HepG2 (cell line): ENCODE measurements at regions not wholly inside any gene's neighbourhood (a gene's known extent, or its start where the extent isn't known, plus 50 kb on each side); places are given as distances from the start of the nearest gene placed in this dataset.

Experiments
- ATAC-seq: fragments of 200-7000 bp; cut with Tn5 transposase; 3 replicates; pipeline ENCODE4 v1.9.1; 2020; ENCODE audit warnings: mild to moderate bottlenecking, moderate library complexity
- BruUV-seq: library from RNA; stranded (reverse); fragments of 400-500 nt; replicated peaks from 2 replicates; lab custom pipeline; 2021; lab: Mats Ljungman, UMichigan
- CTCF ChIA-PET: fragments of 300-600 bp; formaldehyde crosslinking; extraction: SDS; loops from one replicate; lab custom pipeline; 2021; ENCODE audit warnings: low total read pairs, inconsistent platforms, low intra/inter-chr PET ratio; lab: Yijun Ruan, JAX
- POLR2A ChIA-PET: fragments of 350-600 bp; sonication (Branson Sonifier 250); formaldehyde crosslinking; loops from one replicate; lab custom pipeline; 2020; ENCODE audit warnings: antibody characterized with exemption, inconsistent platforms; lab: Yijun Ruan, JAX
- DNase-seq: peaks from one replicate; pipeline ENCODE4 v3.0.0-alpha.2; 2015; ENCODE audit warnings: low spot score
- FAIRE-seq: peaks from 3 replicates; lab custom pipeline; 2011; peaks lifted over from hg19 to GRCh38; lab: Jason Lieb, UNC
- H2AFZ ChIP-seq: one replicate; pipeline ENCODE4 v1.6.1; 2011; ENCODE audit warnings: low read length, inconsistent platforms
- H3K27ac ChIP-seq: fragments of 300-600 bp; 3 replicates; pipeline ENCODE4 v1.8.0; 2011; ENCODE audit warnings: mixed run types, mild to moderate bottlenecking, mixed read lengths, low read length, inconsistent platforms; ENCODE audit not compliant: insufficient read depth; ENCODE audit errors: extremely low read length
- H3K27me3 ChIP-seq, 2 experiments: fragments of 200-600 bp in 1 of 2; 2 replicates in 1 of 2; 3 replicates in 1 of 2; pipeline versions ENCODE4 v1.6.0 to v1.8.0; 2011; ENCODE audit warnings: low read length in 2 of 2, mild to moderate bottlenecking in 2 of 2, moderate library complexity in 2 of 2, inconsistent platforms in 1 of 2; ENCODE audit not compliant: insufficient read depth in 2 of 2, control insufficient read depth in 1 of 2
- H3K36me3 ChIP-seq, 2 experiments: fragments of 200-600 bp in 1 of 2; replicated peaks in 1 of 2; 2 replicates in 1 of 2; 3 replicates in 1 of 2; pipeline versions ENCODE4 v1.5.1 to v1.8.0; 2011; ENCODE audit warnings: low read length in 2 of 2, inconsistent platforms in 1 of 2; ENCODE audit not compliant: insufficient read depth in 2 of 2, control insufficient read depth in 1 of 2
- H3K4me1 ChIP-seq: 2 replicates; pipeline ENCODE4 v1.5.1; 2012; ENCODE audit warnings: low read length, inconsistent platforms; ENCODE audit not compliant: insufficient read depth
- H3K4me2 ChIP-seq: 2 replicates; pipeline ENCODE4 v1.6.0; 2011; ENCODE audit warnings: low read depth, low read length, inconsistent platforms
- H3K4me3 ChIP-seq, 3 experiments: fragments of 200-600 bp in 1 of 3; sonication (generic), shearing (Covaris generic) in 1 of 3; replicated peaks in 1 of 3; 2 replicates each; pipeline ENCODE4 v1.5.1; 2011 to 2016; ENCODE audit warnings: low read length in 3 of 3, inconsistent platforms in 2 of 3, low read depth in 2 of 3, mild to moderate bottlenecking in 2 of 3, control low read depth in 1 of 3, mixed read lengths in 1 of 3; ENCODE audit not compliant: insufficient read depth in 1 of 3
- H3K79me2 ChIP-seq: one replicate; pipeline ENCODE4 v1.6.1; 2011; ENCODE audit warnings: low read length, inconsistent platforms; ENCODE audit not compliant: insufficient read depth
- H3K9ac ChIP-seq: 2 replicates; pipeline ENCODE4 v1.6.0; 2011; ENCODE audit warnings: mild to moderate bottlenecking, low read depth, low read length, inconsistent platforms; ENCODE audit not compliant: insufficient read depth
- H3K9me3 ChIP-seq: 2 replicates; pipeline ENCODE4 v1.5.1; 2012; ENCODE audit warnings: mild to moderate bottlenecking, low read length
- H4K20me1 ChIP-seq: 2 replicates; pipeline ENCODE4 v1.6.0; 2011; ENCODE audit warnings: inconsistent platforms, mild to moderate bottlenecking, low read length, moderate library complexity; ENCODE audit not compliant: insufficient read depth
- AGO2 ChIP-seq: fragments of 200-400 bp; formaldehyde crosslinking; optimal IDR thresholded peaks from 2 replicates; pipeline ENCODE3; 2017; ENCODE audit warnings: mild to moderate bottlenecking, low read depth, low read length, moderate library complexity
- CCAR2 ChIP-seq: fragments of 200-400 bp; formaldehyde crosslinking; optimal IDR thresholded peaks from 2 replicates; pipeline ENCODE3; 2018; ENCODE audit warnings: low read depth, mild to moderate bottlenecking, low read length, moderate library complexity
- GATAD1 ChIP-seq: IDR thresholded peaks from 2 replicates; pipeline ENCODE4 v1.6.1; 2016; ENCODE audit warnings: missing genetic modification reagents, missing compliant biosample characterization
- HDAC6 ChIP-seq: fragments of 200-600 bp; sonication (generic); IDR thresholded peaks from 2 replicates; pipeline ENCODE4 v1.7.0; 2017; ENCODE audit warnings: mild to moderate bottlenecking, antibody characterized with exemption, low read length, low read depth
- HNRNPK ChIP-seq: fragments of 200-400 bp; formaldehyde crosslinking; IDR thresholded peaks from 2 replicates; pipeline ENCODE4 v1.6.1; 2018; ENCODE audit warnings: low read length, low read depth, moderate library complexity, mild to moderate bottlenecking; ENCODE audit not compliant: poor library complexity, severe bottlenecking
- PHF20 ChIP-seq: sonication (generic); formaldehyde crosslinking; IDR thresholded peaks from 2 replicates; pipeline ENCODE4 v1.5.0; 2020; ENCODE audit warnings: mild to moderate bottlenecking, missing genetic modification reagents
- PLRG1 ChIP-seq: fragments of 450-650 bp; conservative IDR thresholded peaks from 2 replicates; pipeline ENCODE4 v1.6.1; 2016
- PRMT3 ChIP-seq: sonication (generic); formaldehyde crosslinking; IDR thresholded peaks from 2 replicates; pipeline ENCODE4 v1.8.1; 2022; ENCODE audit warnings: low read depth, mild to moderate bottlenecking, moderate library complexity, missing genetic modification reagents, borderline replicate concordance
- ZBTB20 ChIP-seq: sonication (generic); formaldehyde crosslinking; IDR thresholded peaks from 2 replicates; pipeline ENCODE4 v1.8.1; 2023; ENCODE audit warnings: missing genetic modification reagents, low read depth, mild to moderate bottlenecking, borderline replicate concordance
- ZFP91 ChIP-seq: sonication (generic); formaldehyde crosslinking; IDR thresholded peaks from 2 replicates; pipeline ENCODE4 v1.9.0; 2022; ENCODE audit warnings: missing genetic modification reagents, mild to moderate bottlenecking, borderline replicate concordance
- ZNF101 ChIP-seq: sonication (generic); formaldehyde crosslinking; IDR thresholded peaks from 2 replicates; pipeline ENCODE4 v1.4.0; 2020; ENCODE audit warnings: mild to moderate bottlenecking, low read depth, missing genetic modification reagents, borderline replicate concordance
- ZNF569 ChIP-seq: sonication (generic); formaldehyde crosslinking; IDR thresholded peaks from 2 replicates; pipeline ENCODE4 v1.5.0; 2020; ENCODE audit warnings: mild to moderate bottlenecking, missing genetic modification reagents, moderate library complexity, borderline replicate concordance
- ZNF605 ChIP-seq: sonication (generic); formaldehyde crosslinking; IDR thresholded peaks from 2 replicates; pipeline ENCODE4 v1.8.0; 2022; ENCODE audit warnings: mild to moderate bottlenecking, missing genetic modification reagents
- WGBS: methylation state at CpG from one replicate; pipeline ENCODE4 v1.1.6; 2017; ENCODE audit warnings: low lambda C conversion rate; 5-methylcytosine and 5-hydroxymethylcytosine counted together
- in situ Hi-C: cut with HindIII; loops from 2 replicates; pipeline ENCODE4 v1.10.0; 2017; ENCODE audit warnings: low pct_unique_long_range_greater_than_20kb; ENCODE audit not compliant: extremely low pct_ligation_motif_present
- intact Hi-C: fragments of 100-400 bp; cut with micrococcal nuclease; formaldehyde crosslinking; loops from one replicate; pipeline ENCODE4 v1.10.0; 2022; ENCODE audit not compliant: unreplicated experiment

GRCh38 chr1:221794935-221795334 lies 53.0 kb upstream of the DUSP10 start:
- BruUV-seq, result no TSS peak
- ATAC-seq (no peak), DNase-seq (no peak), FAIRE-seq (no peak)
- Histone ChIP-seq H3K27me3 (0 out of 5 replicates have a peak, but pooled peaks cover 0 to 1% of the 10 kb centered on the region in 2 experiments), H3K27ac (no peak overlapping the region), H3K36me3 (no peaks in the 10 kb centered on the region), H3K9me3 (peaks cover 8% of the 10 kb centered on the region), H3K79me2 (no peaks in the 10 kb centered on the region), H2AFZ (no peak overlapping the region), H4K20me1 (no peaks in the 10 kb centered on the region), H3K4me3 (no peak overlapping the region), H3K9ac (no peak overlapping the region), H3K4me1 (no peaks in the 10 kb centered on the region), H3K4me2 (no peak overlapping the region)
- CTCF ChIA-PET, result no interaction called here
- WGBS, result 0% methylated on average over 1 of the region's 1 CpG
- POLR2A ChIA-PET, result no interaction called here
- no peak for TF ChIP-seq ZBTB20 (CRISPR knock-in tag)
- intact Hi-C loops (no loop called here), in situ Hi-C loops (no loop called here)

- Histone ChIP-seq H3K9ac (no peak overlapping the region), H3K4me3 (no peak overlapping the region), H3K4me1 (no peaks in the 10 kb centered on the region), H3K4me2 (no peak overlapping the region), H2AFZ (no peak overlapping the region), H3K79me2 (no peaks in the 10 kb centered on the region), H3K27me3 (0 out of 5 replicates have a peak, but pooled peaks cover 0 to 1% of the 10 kb centered on the region in 2 experiments), H3K9me3 (peaks cover 1% of the 10 kb centered on the region; the same call in 1 of the 2 replicates), H4K20me1 (no peaks in the 10 kb centered on the region), H3K27ac (no peak overlapping the region), H3K36me3 (no peaks in the 10 kb centered on the region)
- no TSS peak for BruUV-seq
- ChIA-PET CTCF (no interaction called here), POLR2A (no interaction called here)
- DNase-seq (no peak), FAIRE-seq (no peak), ATAC-seq (no peak)
- in situ Hi-C loops, result no loop called here
- TF ChIP-seq ZNF569 (no peak), AGO2 (no peak), HDAC6 (no peak), ZNF101 (no peak), HNRNPK (no peak), CCAR2 (no peak), ZNF605 (CRISPR knock-in tag) (no peak), ZFP91 (CRISPR knock-in tag) (no peak), PRMT3 (no peak), GATAD1 (no peak), PLRG1 (no peak), PHF20 (CRISPR knock-in tag) (no peak)
- intact Hi-C loops, result no loop called here
- 0% methylated on average over 2 of the region's 2 CpGs for WGBS
Observed at GRCh38 chr1:221794079-221794670, 52.3 kb upstream of the DUSP10 start.
